Mesothelial cell of epicardium (in vitro differentiated cells): ENCODE measurements at regions not wholly inside any gene's neighbourhood (a gene's known extent, or its start where the extent isn't known, plus 50 kb on each side); places are given as distances from the start of the nearest gene placed in this dataset.

Source experiments
- DNase-seq, 2 experiments: peaks; one replicate each; pipeline ENCODE4 v3.0.0; 2021; ENCODE audit warnings: low spot score in 2 of 2; ENCODE audit not compliant: unreplicated experiment in 2 of 2
- H3K27ac Mint-ChIP-seq: 2 replicates; pipeline ENCODE4 v1.8.0; 2021; ENCODE audit warnings: mixed read lengths
- H3K27me3 Mint-ChIP-seq: 2 replicates; pipeline ENCODE4 v1.8.0; 2021; ENCODE audit warnings: low read depth, mixed read lengths
- H3K36me3 Mint-ChIP-seq: 2 replicates; pipeline ENCODE4 v1.8.0; 2021; ENCODE audit warnings: mixed read lengths
- H3K4me1 Mint-ChIP-seq: 2 replicates; pipeline ENCODE4 v1.8.0; 2021; ENCODE audit warnings: mixed read lengths
- H3K4me3 Mint-ChIP-seq: 2 replicates; pipeline ENCODE4 v1.8.0; 2021; ENCODE audit warnings: mild to moderate bottlenecking, moderate library complexity, mixed read lengths
- H3K9me3 Mint-ChIP-seq: 2 replicates; pipeline ENCODE4 v1.8.0; 2021; ENCODE audit warnings: mixed read lengths
- CTCF ChIP-seq: fragments of 200-600 bp; sonication (generic); IDR thresholded peaks from one replicate; pipeline ENCODE4 v1.5.0; 2021; ENCODE audit warnings: antibody characterized with exemption; ENCODE audit not compliant: unreplicated experiment

GRCh38 chr3:146739203-146739671 is 134.1 kb upstream of the PLSCR5 start:
- peaks cover 2% of the 10 kb centered on the region for H3K4me1 Mint-ChIP-seq
- peaks cover 17% of the 10 kb centered on the region for H3K9me3 Mint-ChIP-seq
- H3K4me3 Mint-ChIP-seq, result no peak overlapping the region
- no peaks in the 10 kb centered on the region for H3K27me3 Mint-ChIP-seq
- no peak for DNase-seq
- no peaks in the 10 kb centered on the region for H3K36me3 Mint-ChIP-seq
- TF ChIP-seq CTCF, result no peak
- no peak overlapping the region for H3K27ac Mint-ChIP-seq

DNA sequence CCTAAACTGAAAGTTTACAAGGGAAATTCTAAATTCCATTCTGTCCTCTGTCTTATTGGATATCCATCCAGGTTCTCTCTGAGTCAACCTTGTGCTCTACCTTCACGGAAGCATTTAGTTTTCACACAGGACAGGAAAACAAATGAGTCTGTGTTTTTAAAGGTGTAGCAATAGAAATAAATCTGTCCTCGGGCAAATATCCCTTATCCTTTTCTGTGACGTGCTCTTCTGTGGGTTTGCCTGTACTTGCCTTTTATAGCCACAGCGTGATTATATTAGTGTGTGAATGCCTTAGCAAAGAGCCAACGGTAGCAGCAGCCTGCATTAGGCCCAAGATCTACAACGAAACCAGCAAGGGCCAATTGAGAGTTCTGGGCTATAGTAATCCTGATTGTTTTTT is 127.2 kb upstream of the PLSCR5 start:
- TF ChIP-seq CTCF, result no peak
- no peak overlapping the region for H3K4me3 Mint-ChIP-seq
- no peaks in the 10 kb centered on the region for H3K27me3 Mint-ChIP-seq
- H3K36me3 Mint-ChIP-seq, result no peaks in the 10 kb centered on the region
- no peak overlapping the region for H3K27ac Mint-ChIP-seq
- no peaks in the 10 kb centered on the region for H3K4me1 Mint-ChIP-seq
- DNase-seq, result no peak
- H3K9me3 Mint-ChIP-seq, result peaks cover 27% of the 10 kb centered on the region

- Mint-ChIP-seq H3K27me3 (no peaks in the 10 kb centered on the region), H3K36me3 (no peaks in the 10 kb centered on the region), H3K4me1 (no peaks in the 10 kb centered on the region), H3K27ac (no peak overlapping the region), H3K9me3 (no peaks in the 10 kb centered on the region), H3K4me3 (no peak overlapping the region)
- TF ChIP-seq CTCF, result no peak
- no peak for DNase-seq
Observed at GRCh38 chr3:146715170-146715569, 110.0 kb upstream of the PLSCR5 start.

DNA sequence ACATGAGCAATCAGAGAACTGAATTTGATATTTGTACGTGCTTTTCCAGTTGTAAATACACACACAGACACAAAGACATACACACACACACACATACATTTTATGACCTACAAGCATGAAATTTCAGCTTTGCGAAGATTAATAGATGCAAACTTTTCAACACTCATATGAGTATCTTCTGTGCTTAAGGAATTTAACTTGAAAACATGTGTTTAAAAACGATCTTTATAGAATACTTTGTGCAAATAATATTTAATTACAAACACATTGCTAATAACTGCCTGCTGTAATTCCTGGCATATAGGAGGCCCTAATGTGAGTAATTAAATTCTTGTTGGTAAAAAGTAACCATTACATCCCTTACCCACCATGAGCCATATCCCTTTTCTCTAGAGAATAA is 107.7 kb upstream of the PLSCR5 start:
- H3K36me3 Mint-ChIP-seq, result no peaks in the 10 kb centered on the region
- H3K27ac Mint-ChIP-seq, result no peak overlapping the region
- no peak overlapping the region for H3K4me3 Mint-ChIP-seq
- no peaks in the 10 kb centered on the region for H3K4me1 Mint-ChIP-seq
- no peak for TF ChIP-seq CTCF
- H3K27me3 Mint-ChIP-seq, result no peaks in the 10 kb centered on the region
- no peaks in the 10 kb centered on the region for H3K9me3 Mint-ChIP-seq
- no peak for DNase-seq

DNA sequence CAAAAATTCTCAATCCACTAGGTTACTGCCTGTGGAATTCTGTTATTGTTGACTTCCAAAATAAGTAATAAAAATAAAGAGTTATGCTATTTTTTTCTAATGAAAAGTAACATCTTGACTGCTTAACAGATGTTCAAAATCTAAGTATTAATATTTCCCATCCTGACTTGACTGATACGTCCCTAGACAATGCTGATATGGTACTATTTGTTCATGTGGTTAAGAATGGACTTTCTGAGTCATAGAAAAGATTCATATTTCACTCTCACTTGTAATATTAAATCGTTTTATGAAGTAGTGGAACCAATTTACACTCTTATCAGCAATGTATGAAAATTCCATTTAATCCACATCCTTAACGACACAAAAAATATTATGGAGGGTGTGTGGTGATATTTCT is 104.8 kb upstream of the PLSCR5 start:
- Mint-ChIP-seq H3K9me3 (no peaks in the 10 kb centered on the region), H3K27ac (no peak overlapping the region), H3K4me3 (no peak overlapping the region), H3K36me3 (no peaks in the 10 kb centered on the region), H3K27me3 (no peaks in the 10 kb centered on the region), H3K4me1 (no peaks in the 10 kb centered on the region)
- no peak for TF ChIP-seq CTCF
- no peak for DNase-seq

DNA sequence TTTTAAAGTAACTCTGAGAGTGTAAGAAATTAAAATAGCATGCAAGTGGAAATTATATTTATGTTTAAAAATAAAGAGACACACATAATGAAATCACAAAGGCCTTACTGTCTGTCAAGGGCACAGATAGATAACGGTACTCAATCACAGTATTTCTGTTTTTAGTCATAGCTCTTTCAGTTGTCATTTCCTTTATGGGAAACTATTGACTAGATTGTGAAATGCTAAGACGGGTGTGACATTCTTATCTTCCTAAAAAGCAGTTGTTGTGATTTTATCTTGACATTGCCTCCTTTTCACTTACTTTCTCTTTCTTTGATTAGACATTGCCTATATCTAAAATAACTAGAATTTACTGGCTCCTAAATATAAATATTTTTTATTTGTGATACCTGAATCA is 100.1 kb upstream of the PLSCR5 start:
- DNase-seq, result no peak
- TF ChIP-seq CTCF, result no peak

More for the DNA sequence above, 100.1 kb upstream of the PLSCR5 start:
- H3K27ac Mint-ChIP-seq, result no peak overlapping the region
- no peaks in the 10 kb centered on the region for H3K27me3 Mint-ChIP-seq
- H3K9me3 Mint-ChIP-seq, result no peaks in the 10 kb centered on the region
- H3K36me3 Mint-ChIP-seq, result no peaks in the 10 kb centered on the region
- H3K4me3 Mint-ChIP-seq, result no peak overlapping the region
- no peaks in the 10 kb centered on the region for H3K4me1 Mint-ChIP-seq
